NCI-H446 (cell line): ENCODE measurements at regions not wholly inside any gene's neighbourhood (a gene's known extent, or its start where the extent isn't known, plus 50 kb on each side); places are given as distances from the start of the nearest gene placed in this dataset.

Source experiments
- DNase-seq, 2 experiments: peaks; one replicate each; lab custom pipeline; 2025; lab: John Stamatoyannopoulos, UW

GRCh38 chr6:40312213-40313015 lies 274.8 kb downstream of the LRFN2 start:
- DNase-seq: peak in 1 of 2 experiments; percentile 71

GRCh38 chr6:40308533-40309306 lies 278.4 kb downstream of the LRFN2 start:
- peak; percentile 24 to 91 for DNase-seq

- DNase-seq: no peak
Observed at GRCh38 chr6:40307712-40308111, 279.5 kb downstream of the LRFN2 start.

DNA sequence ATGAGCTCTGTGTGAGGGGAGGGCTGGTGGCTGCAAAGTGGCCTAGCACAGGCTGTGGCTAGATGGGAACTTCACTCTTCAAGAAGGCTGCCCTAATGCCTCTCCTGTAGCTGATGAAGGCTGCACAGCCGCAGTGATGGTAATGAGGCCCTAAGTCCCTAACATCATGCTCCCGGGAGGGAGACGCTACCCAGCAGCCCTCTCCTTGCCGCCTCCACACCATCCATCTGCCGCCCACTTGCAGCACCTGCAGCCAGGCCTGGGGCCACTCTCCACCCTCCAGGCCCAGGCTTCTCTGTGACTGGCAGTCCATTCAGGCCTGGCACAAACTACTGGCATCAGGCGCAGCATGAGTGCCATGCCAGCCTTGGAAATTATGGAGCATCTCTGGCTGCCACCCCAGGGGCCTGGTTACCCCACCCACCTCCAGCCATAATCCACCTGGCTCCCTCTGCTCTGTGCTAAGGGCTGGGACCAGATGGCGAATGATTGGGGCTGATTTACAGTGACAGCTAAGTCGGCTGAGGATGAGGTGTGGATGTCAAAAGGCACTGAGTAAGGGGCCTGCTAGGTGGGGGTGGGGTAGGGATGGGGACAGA lies 284.2 kb downstream of the LRFN2 start:
- peak; percentile 85 to 93 for DNase-seq

DNA sequence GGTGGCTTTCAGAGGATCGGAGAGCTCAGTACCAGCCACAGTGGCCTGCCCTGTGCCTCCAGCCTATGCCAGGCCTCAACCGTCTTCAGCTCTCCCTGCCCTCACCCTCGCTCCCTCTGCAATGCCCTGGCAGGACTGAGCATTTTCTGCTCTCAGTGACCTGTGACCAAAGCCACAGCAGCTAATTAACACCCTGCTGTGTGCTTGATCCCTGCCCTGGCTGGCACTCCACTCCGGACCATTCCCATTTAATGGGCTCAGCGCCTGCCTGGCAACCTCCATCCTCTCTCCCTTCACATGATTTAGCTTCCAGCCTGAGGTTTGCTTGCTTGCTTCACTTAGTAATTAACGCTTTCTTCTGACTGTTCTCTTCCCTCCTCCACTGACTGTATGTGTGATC lies 287.5 kb downstream of the LRFN2 start:
- DNase-seq: peak; percentile 20 to 38

- DNase-seq: no peak
Observed at GRCh38 chr6:40298207-40298606, 289.0 kb downstream of the LRFN2 start.

GRCh38 chr6:40295251-40295950 lies 291.8 kb downstream of the LRFN2 start:
- peak in 1 of 2 experiments; percentile 29 for DNase-seq

GRCh38 chr6:40293460-40294185 lies 293.5 kb downstream of the LRFN2 start:
- DNase-seq: no peak

- DNase-seq: no peak
Observed at GRCh38 chr6:40293060-40293459, 294.1 kb downstream of the LRFN2 start.

- DNase-seq: peak in 1 of 2 experiments; percentile 45
Observed at GRCh38 chr6:40290816-40291215, 296.3 kb downstream of the LRFN2 start.

DNA sequence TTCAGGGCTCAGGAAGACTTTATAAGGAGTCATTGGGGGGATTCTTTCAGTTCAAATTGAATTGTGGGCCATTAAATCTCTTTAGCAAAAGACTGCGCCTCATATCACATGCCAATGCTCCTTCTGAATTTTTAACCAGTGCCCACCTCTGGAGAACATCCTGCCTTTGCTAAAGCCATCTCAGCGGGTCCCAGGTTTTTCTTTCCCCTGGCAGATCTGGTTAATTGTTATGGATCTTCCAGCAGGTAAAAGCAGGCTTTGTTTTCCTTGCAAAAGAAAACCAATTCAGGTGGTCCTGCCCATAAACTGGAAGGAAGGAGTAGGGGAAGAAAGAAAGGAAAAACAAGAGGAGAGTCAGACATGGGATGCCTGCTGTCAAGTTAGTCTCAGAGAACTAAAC lies 298.2 kb downstream of the LRFN2 start:
- no peak for DNase-seq

DNA sequence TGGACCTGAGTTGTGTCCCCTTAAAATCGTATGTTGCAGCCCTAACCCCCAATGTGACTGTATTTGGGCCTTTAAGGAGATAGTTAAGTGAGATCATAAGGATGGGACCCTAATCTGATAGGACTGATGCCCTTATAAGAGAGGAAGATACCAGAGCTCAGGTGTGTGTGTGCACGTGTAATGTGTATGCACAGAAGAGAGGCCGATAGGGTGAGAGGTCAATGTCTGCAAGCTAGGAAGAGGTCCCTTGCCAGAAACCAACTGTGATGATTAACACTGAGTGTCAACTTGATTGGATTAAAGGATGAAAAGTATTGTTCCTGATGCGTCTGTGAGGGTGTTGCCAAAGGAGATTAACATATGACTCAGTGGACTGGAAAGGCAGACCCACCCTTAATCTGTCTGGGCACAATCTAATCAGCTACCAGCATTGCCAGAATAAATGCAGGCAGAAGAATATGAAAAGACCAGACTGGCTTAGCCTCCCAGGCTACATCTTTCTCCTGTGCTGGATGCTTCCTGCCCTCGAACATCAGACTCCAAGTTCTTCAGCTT lies 299.8 kb downstream of the LRFN2 start:
- DNase-seq: no peak

DNA sequence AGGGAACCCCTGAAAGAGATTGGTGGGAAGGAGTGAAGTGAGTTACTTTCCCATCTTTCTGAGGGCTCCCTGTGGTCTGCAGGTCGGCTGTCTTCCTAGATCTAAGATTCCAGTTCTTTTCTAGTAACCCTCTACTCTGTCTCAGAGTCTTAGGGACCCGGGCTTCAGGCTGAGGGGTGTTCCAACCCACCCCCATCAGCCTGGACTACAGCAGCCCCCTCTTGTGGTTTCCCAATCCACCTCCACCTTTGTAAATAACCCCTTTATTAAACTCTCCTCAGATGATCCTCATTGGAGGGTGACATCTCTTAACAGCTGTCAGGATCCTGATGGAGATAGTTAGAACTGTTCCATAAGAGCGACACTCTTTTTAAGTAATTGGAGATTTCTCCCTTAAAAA lies 300.4 kb downstream of the LRFN2 start:
- no peak for DNase-seq

- no peak for DNase-seq
Observed at GRCh38 chr6:40285996-40286395, 301.2 kb downstream of the LRFN2 start.

DNA sequence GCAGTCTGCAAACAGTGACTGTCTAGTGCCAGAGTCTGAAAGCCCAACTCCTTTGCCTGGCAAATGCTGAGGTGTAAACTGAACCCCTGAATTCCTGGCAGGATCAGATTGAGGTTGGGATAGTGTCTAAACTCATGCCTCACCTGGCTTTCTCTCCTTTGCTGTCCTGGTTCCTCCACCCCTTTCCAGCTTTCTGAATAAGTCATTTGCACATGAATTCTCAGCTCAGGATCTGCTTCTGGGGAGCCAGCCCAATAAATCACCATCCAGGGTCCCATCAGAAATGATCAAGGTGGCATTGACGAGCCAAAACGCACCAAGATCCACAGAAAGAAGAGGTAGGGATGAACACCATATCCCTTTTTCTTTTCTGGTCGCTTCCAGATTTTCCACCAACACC lies 301.6 kb downstream of the LRFN2 start:
- DNase-seq: no peak

DNA sequence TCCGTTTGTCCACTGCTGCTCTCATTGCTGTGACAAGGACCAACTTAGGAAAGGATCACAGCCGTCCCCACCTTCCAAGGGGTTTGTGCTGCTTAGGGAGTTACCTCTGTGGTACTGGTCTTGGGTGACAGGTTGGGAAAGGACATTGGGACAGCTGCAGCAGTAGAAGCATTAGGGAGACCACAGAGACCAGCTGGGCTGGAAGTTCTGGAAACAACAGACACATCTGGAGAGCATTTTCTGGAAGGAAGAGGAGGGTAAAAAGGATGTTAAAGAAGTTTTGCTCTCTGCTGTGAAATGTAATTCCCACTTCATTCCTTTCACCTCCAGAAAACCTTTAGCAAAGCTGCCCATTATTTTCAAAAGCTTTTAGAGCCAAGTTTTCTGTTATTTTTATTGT lies 304.2 kb downstream of the LRFN2 start:
- DNase-seq: no peak

GRCh38 chr6:40281402-40281801 lies 305.8 kb downstream of the LRFN2 start:
- no peak for DNase-seq

GRCh38 chr6:40280231-40280630 lies 306.9 kb downstream of the LRFN2 start:
- DNase-seq: no peak

GRCh38 chr6:40276141-40276540 lies 311.0 kb downstream of the LRFN2 start:
- no peak for DNase-seq

DNA sequence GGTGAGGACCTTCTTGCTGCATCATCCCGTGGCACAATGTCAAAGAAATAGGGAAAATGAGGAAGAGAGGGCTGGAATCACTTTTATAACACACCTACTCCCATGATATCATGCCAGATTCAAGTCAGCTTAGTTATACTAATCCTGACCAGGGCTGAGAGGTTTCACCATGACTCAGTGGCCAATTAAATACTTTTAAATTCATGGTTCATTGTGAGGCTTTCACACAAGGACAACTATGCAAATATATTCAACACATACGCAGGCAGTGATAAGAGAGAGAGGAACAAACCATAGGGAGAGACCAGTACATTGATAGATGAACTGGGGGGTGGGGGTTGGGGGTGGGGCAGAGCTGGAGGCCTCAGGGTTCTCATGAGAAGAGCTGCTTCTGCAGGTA lies 313.1 kb downstream of the LRFN2 start:
- no peak for DNase-seq

DNA sequence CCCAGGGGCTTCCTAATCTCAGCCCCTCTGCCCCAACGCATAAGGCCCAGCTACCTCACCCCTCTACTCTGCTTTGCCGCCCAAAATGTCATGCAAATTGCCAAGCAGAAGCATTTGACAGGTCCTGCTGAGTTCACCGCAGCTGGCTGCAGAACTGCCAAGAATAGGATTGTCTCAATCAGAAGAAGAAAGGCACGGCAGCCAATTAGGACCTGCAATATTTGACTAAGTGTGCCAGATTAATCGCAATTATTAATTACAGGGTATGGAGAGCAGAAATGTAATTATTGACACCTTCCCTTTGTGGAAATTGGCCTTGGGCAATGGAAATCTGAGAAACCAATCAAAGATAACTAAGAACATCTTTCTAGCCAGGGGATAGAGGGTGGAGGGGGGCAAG lies 318.6 kb downstream of the LRFN2 start:
- DNase-seq: peak in 1 of 2 experiments; percentile 38
